GM21786 (cell line): ENCODE measurements at regions not wholly inside any gene's neighbourhood (a gene's known extent, or its start where the extent isn't known, plus 50 kb on each side); places are given as distances from the start of the nearest gene placed in this dataset.
A peak's percentile ranks its signal among the peaks of the same experiment; 100 is the strongest.

Experiments
- ATAC-seq: cut with Tn5 transposase; IDR thresholded peaks from one replicate; pipeline ENCODE4 v1.9.1; 2021; ENCODE audit not compliant: unreplicated experiment

DNA sequence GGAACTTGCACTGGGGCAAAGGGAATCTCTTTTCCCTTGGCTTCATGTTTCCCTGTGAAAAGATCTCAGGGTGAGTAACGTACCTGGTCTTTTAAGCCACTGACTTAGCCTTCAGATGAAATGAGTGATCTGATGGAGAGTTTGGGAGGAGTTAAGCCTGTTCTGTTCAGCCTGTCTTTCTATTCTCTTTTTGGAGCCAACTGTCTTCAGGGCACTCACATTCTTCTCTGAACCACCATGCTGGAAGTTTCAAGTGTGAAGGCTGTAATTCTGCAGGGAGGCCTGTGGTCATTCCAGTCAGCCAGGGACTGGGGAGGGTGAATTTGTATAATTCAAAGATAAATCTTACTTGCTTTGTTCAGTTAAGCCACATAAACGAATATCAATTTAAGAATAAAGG is 722.2 kb upstream of the SEMA6A start:
- ATAC-seq, result no peak

DNA sequence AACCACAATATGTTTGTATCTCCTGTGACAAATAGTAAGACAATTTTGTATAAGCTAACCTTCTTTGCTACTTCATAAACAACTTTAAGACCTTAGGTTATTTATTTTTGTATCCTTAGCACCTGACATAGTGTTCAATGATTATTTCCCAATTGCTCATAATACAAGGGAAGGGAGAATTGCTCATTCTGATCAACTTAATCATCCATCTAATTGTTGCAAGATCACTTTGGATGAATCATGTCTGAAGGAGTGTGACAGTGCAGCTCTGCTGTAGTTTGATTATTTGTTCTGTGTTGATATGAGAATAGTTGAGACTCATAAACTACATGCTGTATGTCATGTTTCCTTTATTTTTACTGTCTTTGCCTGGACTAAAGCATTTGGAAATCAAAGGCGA is 721.3 kb upstream of the SEMA6A start:
- ATAC-seq, result no peak

DNA sequence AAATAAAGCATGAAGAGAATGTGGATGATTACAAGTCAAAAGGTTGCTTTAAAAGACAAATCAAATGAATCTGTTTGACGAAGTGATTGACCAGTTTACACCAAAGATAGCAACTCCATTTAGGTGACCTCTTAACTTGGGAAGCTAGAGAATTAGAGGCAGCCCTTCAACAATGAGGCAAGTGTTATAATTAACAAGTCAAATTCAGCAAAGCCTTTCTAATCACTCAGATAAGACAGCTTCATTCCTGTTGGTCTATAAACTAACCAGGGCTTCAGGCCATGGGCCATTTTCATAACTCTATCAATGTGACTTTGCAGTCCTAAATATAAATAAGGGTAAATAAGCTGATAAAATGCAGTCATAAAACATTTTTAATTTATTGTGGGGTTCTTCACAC is 712.2 kb upstream of the SEMA6A start:
- ATAC-seq, result no peak

DNA sequence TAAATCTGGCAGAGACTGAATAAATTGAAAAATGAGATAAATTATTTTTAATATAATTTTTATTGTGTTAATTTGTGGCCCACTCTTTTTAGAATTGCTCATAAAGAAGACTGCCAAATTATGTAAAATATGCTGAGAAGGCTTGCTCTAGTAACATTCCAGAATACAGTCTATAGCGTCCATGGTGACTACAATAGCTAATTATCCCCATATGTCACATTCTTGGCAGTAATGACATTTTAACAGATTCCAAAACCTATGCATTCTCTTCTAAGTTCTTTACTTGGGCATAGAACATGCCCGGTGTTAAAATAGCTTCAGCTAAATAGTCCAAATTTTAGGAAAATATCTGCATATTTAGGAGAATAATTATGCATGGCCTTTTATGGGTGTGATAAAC is 697.0 kb upstream of the SEMA6A start:
- no peak for ATAC-seq

DNA sequence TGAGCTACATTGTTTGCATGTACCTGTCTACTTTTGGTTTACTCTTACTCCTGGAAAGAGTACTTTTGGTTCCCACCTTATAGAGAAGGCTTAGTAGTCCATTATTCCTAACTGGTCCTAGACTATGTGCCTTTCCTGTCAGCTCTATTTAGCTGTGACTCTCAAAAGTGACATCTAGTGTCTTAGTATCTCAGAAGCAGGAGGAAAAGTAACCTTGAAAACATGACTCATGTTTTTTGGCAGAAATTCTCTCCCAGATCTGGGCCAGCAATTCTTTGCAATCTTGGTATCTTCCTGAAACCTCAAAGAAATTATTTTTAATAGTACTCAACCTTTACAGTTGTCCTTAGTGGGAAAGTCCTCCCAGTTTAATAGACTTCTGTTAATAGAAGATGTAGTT is 691.7 kb upstream of the SEMA6A start:
- ATAC-seq, result no peak

DNA sequence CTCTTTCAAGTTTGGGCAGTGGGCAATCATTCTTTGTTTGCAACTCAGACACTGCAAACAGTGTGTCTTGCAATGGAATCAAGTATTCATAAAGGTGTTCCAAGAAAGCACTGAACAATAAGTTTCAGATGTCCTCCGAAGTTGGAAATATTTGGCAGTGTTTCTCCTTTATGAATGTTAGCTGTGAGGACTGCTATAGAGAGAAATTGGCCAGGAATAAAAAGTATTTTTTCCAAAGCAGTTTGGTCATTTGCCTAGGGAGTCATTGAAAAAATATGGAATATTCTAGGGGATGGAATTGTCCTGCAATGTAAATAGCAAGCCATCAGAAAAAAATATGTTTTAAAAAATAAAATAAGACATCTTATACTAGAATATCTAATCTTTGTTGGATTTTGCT is 688.6 kb upstream of the SEMA6A start:
- ATAC-seq, result no peak

DNA sequence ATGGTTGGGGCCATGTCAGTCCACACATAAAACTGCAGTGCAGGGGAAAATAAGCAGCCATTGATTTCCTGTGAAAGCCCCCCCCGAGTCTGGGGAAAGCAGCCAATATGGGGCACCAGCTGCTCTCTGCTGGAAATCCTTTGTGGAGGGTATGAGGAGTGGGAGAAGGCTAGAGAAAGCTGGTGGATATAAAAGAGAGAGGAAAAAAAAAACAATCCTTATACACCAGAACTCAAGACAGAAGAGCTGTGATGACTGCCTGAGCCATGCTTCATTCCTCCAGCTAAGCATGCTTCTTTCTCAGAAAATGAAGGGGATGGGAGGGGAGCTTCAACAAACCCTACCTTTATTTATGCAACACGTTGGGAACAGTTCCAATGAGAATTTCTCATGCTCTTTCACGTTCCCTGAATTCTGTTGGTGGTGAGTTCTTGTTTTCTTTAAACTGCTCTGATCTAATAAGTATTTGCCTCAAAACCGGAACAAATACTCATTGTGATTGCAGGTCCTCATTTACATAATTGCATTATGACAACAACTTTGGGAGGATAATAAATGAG is 688.0 kb upstream of the SEMA6A start:
- ATAC-seq, result no peak

DNA sequence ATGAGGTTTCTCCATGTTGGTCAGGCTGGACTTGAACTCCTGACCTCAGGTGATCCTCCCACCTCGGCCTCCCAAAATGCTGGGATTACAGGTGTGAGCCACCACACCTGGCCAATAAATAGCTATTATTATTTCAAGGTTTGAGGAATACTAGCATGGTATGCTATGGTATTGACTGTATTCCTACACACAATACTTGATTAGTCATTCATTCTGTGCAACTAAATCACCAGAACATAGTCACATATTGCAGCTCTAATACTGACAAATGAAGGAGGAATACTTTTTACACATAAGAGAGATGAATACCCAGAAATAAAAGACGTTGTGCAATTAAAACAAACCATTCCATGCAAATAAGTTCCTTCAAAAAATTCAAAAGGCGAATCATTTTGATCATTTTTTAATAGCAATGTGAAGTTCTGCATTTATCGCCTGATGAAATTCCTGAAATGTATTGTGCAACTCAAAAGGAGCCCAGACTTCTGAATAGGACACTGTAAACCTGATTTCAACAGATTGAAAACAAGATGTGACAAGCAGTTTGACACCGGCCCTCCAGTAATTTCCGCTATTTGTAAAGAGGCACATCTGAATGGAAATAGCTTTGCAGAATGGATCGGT is 687.4 kb upstream of the SEMA6A start:
- ATAC-seq, result no peak

DNA sequence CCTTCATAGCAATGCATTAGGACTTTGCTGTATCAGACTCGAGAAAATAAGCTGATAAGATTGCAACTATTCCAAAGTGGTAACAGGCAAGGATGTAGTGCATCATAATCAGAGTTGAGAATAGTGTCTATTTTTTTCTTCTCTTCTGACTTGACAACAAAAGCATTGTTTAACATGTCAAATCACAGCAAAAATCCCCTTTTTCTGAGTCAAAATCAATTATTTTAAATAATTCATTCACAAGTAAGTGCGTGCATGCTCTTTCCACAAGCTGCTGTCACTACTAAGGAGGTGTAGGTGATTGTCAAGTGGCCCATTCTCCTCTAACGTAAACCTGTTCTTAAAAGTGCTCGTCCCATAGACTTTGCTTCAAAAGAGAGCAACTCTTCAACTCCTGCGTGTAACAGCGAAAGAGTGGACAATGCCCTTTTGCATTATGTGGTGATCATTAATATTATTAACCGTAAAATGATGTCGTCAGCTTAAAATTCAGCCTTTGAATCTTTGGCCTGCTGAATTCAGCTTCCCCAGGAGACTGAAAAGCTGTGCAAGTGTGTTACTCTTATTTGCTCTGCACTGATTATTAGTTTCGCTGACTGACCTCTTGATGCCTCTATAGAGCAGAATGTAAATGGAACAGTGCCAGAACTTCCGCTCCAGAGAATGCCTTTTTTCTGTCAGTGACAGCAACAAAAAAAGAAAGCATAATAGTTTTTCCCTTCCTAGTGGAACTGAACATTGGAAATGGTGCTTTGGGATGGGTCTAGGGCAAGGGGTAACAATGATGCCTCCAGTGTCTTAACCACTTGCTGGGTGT is 680.8 kb upstream of the SEMA6A start:
- no peak for ATAC-seq

DNA sequence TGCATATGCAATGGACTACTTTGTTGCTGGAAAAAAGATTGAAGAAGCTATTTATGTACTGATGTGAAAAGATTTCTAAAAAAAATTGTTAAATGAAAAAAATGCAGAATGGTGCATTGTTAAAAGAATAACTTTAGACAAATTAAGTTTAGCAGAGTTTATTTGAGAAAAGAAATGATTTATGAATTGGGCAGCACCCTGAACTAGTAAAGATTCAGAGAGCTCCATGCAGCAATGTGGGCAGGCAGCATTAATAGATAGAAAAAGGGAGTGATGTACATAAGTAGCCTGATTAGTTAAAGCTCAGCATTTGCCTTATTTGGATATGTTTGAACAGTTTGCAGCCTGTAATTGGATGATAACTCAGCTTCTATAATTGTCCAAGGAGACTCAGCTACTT is 677.9 kb upstream of the SEMA6A start:
- no peak for ATAC-seq

DNA sequence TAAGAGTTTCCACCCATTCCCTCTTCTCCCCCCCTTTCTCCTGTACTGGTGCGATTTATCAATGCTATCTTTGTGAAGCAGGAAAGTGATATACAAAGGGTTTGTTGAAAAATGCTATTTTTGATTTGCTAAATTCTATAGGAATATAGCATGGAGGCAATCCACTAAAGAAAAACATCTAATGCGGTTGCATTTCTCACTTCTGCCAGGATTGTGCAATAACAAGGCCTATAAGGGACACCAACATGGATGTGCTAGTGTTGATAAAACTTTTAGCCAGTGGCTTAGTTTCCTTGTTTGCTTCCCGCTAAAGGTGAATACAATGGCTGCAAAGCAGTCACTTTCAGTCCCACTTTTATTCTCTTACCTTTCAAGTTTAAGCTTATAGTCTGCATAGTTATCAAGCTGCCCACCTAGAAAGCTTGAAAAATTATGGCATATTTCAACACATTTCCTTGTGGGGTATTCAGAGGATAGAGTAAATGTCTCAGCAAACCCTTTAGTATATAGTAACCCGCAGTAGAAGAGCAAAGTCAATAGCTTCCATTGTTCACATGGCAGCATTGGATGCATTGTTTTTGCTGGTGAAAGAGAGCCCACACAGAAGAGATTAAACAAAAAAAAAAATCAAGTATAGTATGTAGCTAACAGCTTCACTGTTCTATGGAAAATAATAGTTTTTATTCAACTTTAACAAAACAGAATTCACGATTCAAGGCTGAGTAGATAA is 674.6 kb upstream of the SEMA6A start:
- no peak for ATAC-seq

DNA sequence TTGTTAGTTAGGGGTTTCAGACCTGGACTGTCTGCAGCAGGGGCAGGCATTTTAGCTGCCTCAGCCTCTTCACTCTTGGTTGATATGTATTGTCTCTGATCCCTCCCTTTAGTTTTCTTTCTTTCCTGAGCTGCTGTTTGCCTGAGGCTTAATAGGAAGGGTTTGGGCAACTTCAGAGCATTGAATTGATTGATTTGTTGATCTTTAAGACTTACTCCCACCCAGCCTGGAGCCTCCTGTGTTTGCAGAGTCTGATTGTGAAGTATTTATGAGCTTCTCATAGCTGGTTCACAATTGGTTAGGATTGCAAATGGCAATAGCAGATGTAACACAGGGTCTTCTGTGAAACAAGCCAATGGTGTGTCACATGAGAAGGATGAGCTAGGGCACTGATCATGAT is 671.8 kb upstream of the SEMA6A start:
- no peak for ATAC-seq

DNA sequence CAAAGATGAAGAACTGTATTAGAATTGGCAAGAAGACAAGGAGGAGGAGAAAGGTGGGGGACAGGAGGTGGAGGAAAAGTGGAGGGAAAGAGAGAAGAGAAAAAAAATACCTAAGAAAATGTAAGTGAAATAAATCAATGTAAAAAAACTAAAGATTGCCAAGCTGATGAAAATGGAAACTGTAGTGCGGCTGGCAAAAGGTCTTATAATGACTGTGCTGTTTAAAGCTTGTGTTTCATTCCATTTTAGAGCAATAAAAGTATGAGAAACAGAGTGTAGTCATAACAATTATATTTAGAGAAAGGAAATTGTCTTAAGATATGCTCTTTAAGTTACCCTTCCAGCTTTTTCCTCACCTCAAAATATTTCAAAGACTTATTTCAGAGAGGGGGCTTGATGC is 670.5 kb upstream of the SEMA6A start:
- ATAC-seq, result no peak

DNA sequence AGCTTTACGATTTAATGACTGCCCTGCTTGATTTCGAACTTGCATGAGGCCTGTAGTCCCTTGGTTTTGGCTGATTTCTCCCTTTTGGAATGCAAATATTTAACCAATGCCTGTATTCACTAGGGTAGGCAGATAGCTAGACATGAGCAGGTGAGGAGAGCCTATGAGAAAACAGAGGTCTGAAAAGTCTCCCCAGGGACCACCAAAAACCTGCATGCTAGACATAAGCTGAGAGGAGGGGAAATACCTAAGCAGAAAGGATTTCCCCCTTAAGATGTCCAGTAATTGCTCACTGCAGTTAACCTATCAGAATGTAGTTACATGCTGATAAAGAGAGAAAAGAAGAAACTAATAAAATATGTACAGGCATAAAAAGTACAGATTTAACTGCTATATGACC is 667.4 kb upstream of the SEMA6A start:
- ATAC-seq, result peak; percentile 70

DNA sequence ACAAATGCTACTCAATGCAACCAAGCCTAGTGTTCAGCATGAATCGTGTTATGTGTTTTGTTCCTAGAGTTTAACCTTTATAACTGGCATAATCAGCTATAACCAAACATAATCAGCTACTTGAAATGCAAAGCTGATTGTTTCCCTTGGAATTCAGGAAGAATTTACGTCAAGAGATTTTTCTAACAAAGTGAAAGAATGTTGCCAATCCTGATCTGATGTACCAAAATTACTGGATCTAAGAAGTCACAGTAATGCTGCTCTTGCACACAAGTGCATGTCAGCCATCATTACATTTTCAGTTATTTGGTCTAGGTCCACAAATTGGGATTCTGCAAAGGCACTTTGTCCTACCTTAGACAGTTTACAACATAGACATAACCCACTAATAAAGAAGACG is 662.3 kb upstream of the SEMA6A start:
- no peak for ATAC-seq

DNA sequence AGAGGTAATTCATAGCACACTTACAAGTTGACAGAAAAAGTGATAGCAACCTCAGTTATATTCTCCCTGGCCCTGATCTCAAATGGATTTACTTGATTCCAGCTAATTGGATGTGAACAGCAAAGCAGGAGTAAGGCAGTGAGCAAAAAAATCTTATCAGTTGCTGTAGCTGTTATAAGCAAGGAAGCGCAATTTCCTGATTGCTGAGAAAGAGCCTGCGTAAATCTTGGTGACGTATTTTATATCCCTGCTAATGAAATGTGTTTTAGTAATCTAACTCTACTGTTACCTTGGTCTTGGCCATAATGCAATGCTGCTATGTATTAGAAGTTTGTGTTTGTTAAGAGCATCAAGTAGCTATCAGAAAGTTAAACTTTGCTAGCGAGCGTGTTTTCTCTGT is 661.2 kb upstream of the SEMA6A start:
- ATAC-seq, result no peak

DNA sequence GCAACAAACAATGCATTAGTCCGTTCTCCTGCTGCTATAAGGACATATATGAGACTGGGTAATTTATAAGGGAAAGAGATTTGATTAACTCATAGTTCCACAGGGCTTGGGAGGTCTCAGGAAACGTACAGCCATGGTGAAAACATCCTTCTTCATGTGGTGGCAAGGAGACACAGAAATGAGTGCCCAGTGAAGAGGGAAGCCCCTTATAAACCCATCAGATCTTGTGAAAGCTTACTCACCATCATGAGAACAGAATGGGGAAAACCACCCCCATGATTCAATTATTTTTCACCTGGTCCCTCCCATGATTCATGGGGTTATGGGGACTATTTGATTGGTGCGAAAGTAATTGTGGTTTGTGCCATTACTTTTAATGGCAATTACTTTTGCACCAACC is 655.8 kb upstream of the SEMA6A start:
- ATAC-seq, result no peak

DNA sequence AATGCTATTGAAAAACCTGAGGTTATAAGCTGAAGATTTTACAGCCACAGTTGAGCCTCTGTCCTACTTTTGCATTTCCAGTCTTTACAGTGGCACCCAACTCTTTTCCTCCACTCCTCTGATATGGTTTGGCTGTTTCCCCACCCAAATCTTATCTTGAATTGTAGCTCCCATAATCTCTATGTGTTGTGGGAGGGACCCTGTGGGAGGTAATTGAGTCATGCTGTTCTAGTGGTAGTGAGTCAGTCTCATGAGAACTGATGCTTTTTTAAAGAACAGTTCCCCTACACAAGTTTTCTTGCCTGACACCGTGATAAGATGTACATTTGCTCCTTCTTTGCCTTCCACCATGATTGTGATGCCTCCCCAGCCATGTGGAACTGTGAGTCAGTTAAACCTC is 646.1 kb upstream of the SEMA6A start:
- no peak for ATAC-seq

DNA sequence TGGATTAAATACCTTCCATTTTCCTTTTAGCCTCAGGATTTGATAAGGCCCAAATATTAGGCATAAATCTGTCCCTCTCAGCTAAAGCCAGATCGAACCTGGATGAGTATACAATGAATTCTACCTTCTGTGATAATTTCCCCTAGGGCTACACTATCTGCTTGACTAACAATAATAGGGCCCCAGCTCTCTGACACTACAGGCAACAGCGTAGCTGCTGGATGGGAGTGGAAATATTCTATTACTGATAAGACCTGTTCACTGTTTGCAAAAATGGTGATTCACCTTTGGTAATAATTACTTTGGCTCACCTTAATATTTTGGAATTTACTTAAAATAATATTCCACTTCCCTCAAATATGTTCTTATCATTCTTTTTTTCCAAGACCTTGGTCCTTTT is 644.2 kb upstream of the SEMA6A start:
- ATAC-seq, result no peak

DNA sequence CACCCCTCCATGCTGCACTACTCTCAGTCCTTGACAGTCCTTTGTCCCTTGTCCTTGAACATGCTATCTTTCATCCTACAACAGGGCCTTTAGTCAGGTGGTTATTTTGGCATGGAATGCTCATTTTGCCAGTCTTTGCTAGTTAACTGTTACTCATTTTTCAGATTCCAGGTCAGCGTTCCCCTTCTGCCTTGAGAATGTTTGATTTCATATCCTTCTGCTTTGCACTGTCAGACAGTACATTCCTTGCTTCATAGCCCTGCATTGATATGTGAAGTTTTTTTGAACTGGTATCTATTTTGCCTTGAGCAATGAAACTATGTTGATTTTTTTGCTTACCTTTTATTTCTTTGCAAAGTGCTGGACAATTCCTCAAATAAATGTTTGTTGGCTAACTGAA is 638.2 kb upstream of the SEMA6A start:
- no peak for ATAC-seq

DNA sequence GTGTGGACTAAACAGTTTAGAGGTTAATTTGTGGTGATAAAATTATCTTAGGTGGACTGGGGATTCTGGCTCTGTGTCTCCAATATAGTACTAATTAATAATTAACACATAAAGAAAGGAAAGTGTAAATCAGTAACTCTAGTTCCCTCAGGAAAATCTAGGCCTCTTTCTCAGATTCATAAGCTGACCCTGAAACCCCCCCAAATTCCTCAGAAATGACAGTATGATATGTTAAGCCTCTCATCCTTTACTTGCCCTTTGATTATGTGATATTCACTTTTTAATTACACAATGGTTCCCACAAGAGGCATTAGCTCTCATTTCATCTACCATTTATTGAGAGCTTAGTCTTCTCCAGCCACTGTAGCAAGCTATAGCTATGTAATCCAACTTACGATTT is 636.2 kb upstream of the SEMA6A start:
- ATAC-seq, result no peak

DNA sequence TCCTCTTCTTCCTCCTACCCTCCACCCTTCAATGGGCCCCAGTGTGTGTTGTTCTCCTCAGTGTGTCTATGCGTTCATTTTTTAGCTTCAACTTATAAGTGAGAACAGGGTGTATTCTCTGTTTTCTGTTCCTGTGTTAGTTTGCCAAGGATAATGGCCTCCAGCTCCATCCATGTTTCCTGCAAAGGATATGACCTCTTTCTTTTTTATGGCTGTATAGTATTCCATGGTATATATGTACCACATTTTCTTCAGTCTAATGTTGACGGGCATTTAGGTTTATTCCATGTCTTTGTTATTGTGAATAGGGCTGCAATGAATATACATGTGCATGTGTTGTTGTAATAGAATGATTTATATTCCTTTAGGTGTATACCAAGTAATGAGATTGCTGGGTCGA is 634.9 kb upstream of the SEMA6A start:
- ATAC-seq, result no peak
